Mucosa of descending colon (tissue), 3 donors: ENCODE measurements at regions not wholly inside any gene's neighbourhood (a gene's known extent, or its start where the extent isn't known, plus 50 kb on each side); places are given as distances from the start of the nearest gene placed in this dataset.

ENCODE experiments used
- ATAC-seq: fragments of 200-7000 bp; cut with Tn5 transposase; one replicate; pipeline ENCODE4 v1.9.1; 2020; ENCODE audit warnings: mild to moderate bottlenecking, moderate library complexity
- DNase-seq, 3 donors: peaks; one replicate each; pipeline ENCODE4 v3.0.0-alpha.2; 2020
- H3K36me3 ChIP-seq: fragments of 200-600 bp; one replicate; pipeline ENCODE4 v1.8.0; 2021; ENCODE audit warnings: low read depth, mild to moderate bottlenecking
- H3K4me1 ChIP-seq: fragments of 200-600 bp; one replicate; pipeline ENCODE4 v1.8.0; 2021; ENCODE audit warnings: low read depth, mild to moderate bottlenecking
- H3K4me3 ChIP-seq: fragments of 200-600 bp; one replicate; pipeline ENCODE4 v1.8.0; 2021; ENCODE audit warnings: mild to moderate bottlenecking
- H3K9me3 ChIP-seq: fragments of 200-600 bp; one replicate; pipeline ENCODE4 v1.8.0; 2021; ENCODE audit warnings: mild to moderate bottlenecking
- intact Hi-C, 2 donors: fragments of 100-400 bp; cut with DNase I in 1 of 2; cut with micrococcal nuclease in 1 of 2; formaldehyde crosslinking; loops; one replicate each; pipeline versions ENCODE4 v1.11.0 to v1.11.1; 2022; cut with DNase I, micrococcal nuclease
- TF ChIP-seq, protein P1 (sequence below): fragments of 200-600 bp; IDR thresholded peaks from one replicate; pipeline ENCODE4 v1.8.0; 2022; ENCODE audit warnings: antibody characterized with exemption, mild to moderate bottlenecking
- donor health status: DM: no; HTN: no; CAD: no; lungs with moderate emphysema.
- donor health status: DM: no; HTN: no; CAD: no.
- donor health status: DM: no; HTN: yes; CAD: no.

DNA sequence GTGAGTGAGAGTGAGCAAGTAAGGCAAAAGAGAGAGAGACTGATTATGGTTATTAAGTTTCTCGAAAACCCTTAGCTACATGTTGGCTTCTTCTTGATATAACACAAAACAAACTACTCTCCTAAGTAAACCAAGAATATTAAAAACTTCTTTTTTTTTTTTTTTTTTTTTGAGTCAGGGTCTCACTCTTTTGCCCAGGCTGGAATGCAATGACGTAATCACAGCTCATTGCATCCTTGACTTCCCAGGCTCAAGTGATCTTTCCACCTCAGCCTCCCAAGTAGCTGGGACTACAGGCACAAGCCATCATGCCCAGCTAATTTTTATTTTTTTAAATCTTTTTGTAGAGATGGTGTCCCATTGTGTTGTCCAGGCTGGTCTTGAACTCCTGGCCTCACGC is 102.2 kb upstream of the IL6 start:
- ATAC-seq (no peak), DNase-seq (no peak)
- H3K4me1 ChIP-seq: no peaks in the 10 kb centered on the region
- TF ChIP-seq, protein P1, sequence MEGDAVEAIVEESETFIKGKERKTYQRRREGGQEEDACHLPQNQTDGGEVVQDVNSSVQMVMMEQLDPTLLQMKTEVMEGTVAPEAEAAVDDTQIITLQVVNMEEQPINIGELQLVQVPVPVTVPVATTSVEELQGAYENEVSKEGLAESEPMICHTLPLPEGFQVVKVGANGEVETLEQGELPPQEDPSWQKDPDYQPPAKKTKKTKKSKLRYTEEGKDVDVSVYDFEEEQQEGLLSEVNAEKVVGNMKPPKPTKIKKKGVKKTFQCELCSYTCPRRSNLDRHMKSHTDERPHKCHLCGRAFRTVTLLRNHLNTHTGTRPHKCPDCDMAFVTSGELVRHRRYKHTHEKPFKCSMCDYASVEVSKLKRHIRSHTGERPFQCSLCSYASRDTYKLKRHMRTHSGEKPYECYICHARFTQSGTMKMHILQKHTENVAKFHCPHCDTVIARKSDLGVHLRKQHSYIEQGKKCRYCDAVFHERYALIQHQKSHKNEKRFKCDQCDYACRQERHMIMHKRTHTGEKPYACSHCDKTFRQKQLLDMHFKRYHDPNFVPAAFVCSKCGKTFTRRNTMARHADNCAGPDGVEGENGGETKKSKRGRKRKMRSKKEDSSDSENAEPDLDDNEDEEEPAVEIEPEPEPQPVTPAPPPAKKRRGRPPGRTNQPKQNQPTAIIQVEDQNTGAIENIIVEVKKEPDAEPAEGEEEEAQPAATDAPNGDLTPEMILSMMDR: no peak
- H3K9me3 ChIP-seq: no peaks in the 10 kb centered on the region
- intact Hi-C loops: no loop called here
- H3K36me3 ChIP-seq: no peaks in the 10 kb centered on the region
- H3K4me3 ChIP-seq: no peak overlapping the region

DNA sequence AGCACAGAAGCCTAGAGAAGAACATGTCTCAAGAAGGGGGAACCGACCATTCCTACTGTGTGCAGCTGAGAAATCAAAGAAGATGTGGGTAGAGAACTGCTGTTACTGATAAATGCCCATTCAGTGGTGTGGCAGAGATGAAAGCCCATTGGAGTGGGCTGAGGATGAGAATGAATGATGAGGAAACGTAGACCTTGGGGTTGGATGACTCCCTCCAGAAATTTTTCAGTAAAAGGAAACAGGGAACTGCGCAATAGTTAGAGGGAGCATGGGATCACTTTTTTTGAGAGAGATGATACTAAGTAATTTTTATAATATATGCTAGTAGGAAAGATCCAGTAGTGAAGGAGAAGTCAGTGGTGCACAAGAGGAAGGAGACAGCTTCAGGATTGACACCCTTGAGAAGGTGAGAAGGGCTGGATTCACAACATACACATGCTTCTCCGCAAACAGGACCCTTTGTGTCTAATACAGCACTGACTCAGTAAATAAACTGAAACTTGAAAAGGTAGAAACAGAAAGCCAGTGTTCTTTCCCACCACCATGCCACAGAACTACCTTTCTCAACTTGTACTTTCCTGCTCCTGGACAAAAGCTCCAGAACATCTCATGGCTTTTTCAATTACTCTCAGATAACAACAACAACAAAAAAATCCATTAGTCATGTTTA is 104.7 kb upstream of the IL6 start:
- Histone ChIP-seq H3K9me3 (peaks cover 12% of the 10 kb centered on the region), H3K4me1 (no peaks in the 10 kb centered on the region), H3K4me3 (no peak overlapping the region), H3K36me3 (no peaks in the 10 kb centered on the region)
- no peak for ATAC-seq
- TF ChIP-seq, protein P1: no peak
- intact Hi-C loops: no loop called here
- no peak for DNase-seq

DNA sequence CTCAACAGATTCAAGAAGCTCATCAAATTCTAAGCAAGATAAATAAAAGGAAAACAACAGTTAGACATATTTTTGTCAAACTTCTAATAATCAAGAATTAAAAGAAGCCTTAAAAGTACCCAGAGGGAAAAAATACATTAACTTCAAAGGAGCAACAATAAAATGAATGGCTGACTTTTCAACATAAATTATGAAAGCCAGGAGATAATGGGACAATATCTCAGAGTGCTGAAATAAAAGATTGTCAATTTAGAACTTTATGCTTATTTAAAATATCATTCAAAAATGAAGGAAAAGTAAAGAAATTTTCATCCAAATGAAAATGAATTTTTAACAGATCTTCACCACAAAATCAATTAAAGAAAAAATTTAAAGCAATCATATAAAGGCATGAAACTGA is 108.5 kb upstream of the IL6 start:
- intact Hi-C loops: no loop called here
- TF ChIP-seq, protein P1: no peak
- no peak for ATAC-seq

DNA sequence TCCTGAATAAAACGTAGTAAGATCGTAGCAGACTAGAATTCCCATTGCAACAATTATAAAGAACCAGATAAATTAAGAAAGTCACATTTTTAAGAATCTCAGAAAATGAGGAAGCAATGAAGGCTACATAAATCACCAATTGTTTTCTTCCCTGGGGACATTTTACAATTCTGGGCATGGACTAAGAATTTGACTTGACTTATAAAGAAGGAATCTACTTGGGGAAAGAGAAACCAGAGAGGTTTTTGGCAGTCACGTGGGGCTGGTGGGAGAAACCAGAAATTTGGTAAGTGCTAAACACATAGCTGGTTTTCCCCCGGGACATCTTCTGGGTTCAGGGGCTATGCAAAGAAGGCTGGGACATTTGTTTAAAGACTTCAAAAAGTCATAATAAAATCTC is 109.8 kb upstream of the IL6 start:
- no peak for DNase-seq
- peaks cover 18% of the 10 kb centered on the region for H3K9me3 ChIP-seq
- intact Hi-C loops: no loop called here
- H3K36me3 ChIP-seq: no peaks in the 10 kb centered on the region
- no peak overlapping the region for H3K4me3 ChIP-seq
- ATAC-seq: no peak
- TF ChIP-seq, protein P1: no peak
- H3K4me1 ChIP-seq: no peaks in the 10 kb centered on the region

More for the DNA sequence above, 108.5 kb upstream of the IL6 start:
- DNase-seq: no peak
- Histone ChIP-seq H3K9me3 (peaks cover 18% of the 10 kb centered on the region), H3K36me3 (no peaks in the 10 kb centered on the region), H3K4me3 (no peak overlapping the region), H3K4me1 (no peaks in the 10 kb centered on the region)

DNA sequence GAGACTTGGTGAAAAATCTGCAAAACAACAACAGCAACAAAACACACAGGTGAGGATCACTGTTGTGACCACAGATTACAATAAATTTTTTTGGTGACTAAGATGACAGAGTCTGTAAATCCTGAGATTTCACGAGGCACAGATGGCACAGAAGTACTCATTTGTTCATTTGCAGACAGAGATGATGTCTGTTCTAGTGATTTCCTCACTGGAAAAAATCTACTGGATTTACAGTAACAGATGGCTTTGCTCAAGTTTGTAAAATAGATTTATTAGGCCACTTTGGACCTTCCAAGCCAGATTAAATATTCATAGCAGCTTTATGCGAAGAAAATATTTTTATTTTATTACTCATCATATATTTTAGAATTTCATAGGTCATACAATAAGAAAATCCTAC is 113.5 kb upstream of the IL6 start:
- DNase-seq (no peak), ATAC-seq (no peak)
- H3K36me3 ChIP-seq: no peaks in the 10 kb centered on the region
- no peaks in the 10 kb centered on the region for H3K4me1 ChIP-seq
- no peak overlapping the region for H3K4me3 ChIP-seq
- TF ChIP-seq, protein P1: no peak
- peaks cover 18% of the 10 kb centered on the region for H3K9me3 ChIP-seq
- intact Hi-C loops: no loop called here

DNA sequence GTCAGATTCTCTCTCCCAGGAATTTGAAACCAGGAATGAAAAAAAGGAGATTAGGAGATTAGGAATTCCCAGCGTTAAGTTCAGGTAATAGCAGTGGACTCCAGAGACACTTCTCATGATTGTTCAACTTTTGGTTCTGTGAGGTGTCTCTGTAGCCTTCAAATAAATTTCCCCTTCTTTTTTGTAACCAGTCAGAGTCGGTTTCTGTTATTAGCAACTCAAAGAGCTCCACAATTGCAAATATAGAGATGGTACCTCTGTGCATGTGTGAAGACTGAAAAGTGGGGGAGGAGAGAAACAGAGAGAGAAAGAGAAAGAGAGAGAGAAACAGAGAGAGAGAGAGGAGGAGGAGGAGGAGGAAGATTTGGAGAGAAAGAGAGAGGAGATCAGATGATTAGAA is 112.8 kb upstream of the STEAP1B start:
- no peak for ATAC-seq
- no peaks in the 10 kb centered on the region for H3K4me1 ChIP-seq
- no peak overlapping the region for H3K4me3 ChIP-seq
- H3K36me3 ChIP-seq: no peaks in the 10 kb centered on the region
- H3K9me3 ChIP-seq: peaks cover 11% of the 10 kb centered on the region
- no peak for DNase-seq
- intact Hi-C loops: no loop called here
- TF ChIP-seq, protein P1: no peak
